K562 (cell line): ENCODE measurements at regions not wholly inside any gene's neighbourhood (a gene's known extent, or its start where the extent isn't known, plus 50 kb on each side); places are given as distances from the start of the nearest gene placed in this dataset.

Source experiments
- ATAC-seq: fragments of 200-7000 bp; cut with Tn5 transposase; 3 replicates; pipeline ENCODE4 v1.9.1; 2020; ENCODE audit warnings: moderate library complexity
- BruUV-seq: library from RNA; stranded (reverse); fragments of 400-500 nt; replicated peaks from 2 replicates; lab custom pipeline; 2021; lab: Mats Ljungman, UMichigan
- CTCF ChIA-PET: fragments of 300-600 bp; formaldehyde crosslinking; extraction: SDS; loops from one replicate; lab custom pipeline; 2021; ENCODE audit warnings: low intra/inter-chr PET ratio; lab: Yijun Ruan, JAX
- POLR2A ChIA-PET: fragments of 300-600, 350-650 bp; sonication (Branson Sonifier 250); formaldehyde crosslinking; extraction: SDS; loops from one replicate; lab custom pipeline; 2021; ENCODE audit warnings: antibody characterized with exemption, inconsistent platforms; lab: Yijun Ruan, JAX
- DNase-seq, 4 experiments: peaks; one replicate each; pipeline versions ENCODE4 v3.0.0 to v3.0.0-alpha.2; 2011 to 2018; ENCODE audit warnings: low spot score in 3 of 4, mixed read lengths in 3 of 4; ENCODE audit errors: extremely low read depth in 1 of 4
- FAIRE-seq: peaks from 2 replicates; lab custom pipeline; 2011; peaks lifted over from hg19 to GRCh38; lab: Jason Lieb, UNC
- H2AFZ ChIP-seq: 2 replicates; pipeline ENCODE4 v1.6.0; 2011; ENCODE audit warnings: low read depth, low read length, control low read depth, inconsistent platforms
- H3K27ac ChIP-seq: fragments of 200-600 bp; 3 replicates; pipeline ENCODE4 v1.8.0; 2011; ENCODE audit warnings: low read depth, mild to moderate bottlenecking, control low read depth, inconsistent platforms, low read length, moderate library complexity, mixed read lengths; ENCODE audit errors: extremely low read depth
- H3K27me3 ChIP-seq, 2 experiments: fragments of 300-600 bp in 1 of 2; 2 replicates in 1 of 2; 3 replicates in 1 of 2; pipeline versions ENCODE4 v1.6.0 to v1.8.0; 2011; ENCODE audit warnings: inconsistent platforms in 2 of 2, low read length in 2 of 2, mild to moderate bottlenecking in 1 of 2, mixed read lengths in 1 of 2, moderate library complexity in 1 of 2; ENCODE audit not compliant: control insufficient read depth in 2 of 2, insufficient read depth in 2 of 2
- H3K36me3 ChIP-seq: fragments of 300-600 bp; 3 replicates; pipeline ENCODE4 v1.8.0; 2011; ENCODE audit warnings: mild to moderate bottlenecking, low read length, inconsistent platforms; ENCODE audit not compliant: control insufficient read depth, insufficient read depth
- H3K4me1 ChIP-seq, 2 experiments: fragments of 200-600 bp in 1 of 2; replicated peaks in 1 of 2; 2 replicates in 1 of 2; 3 replicates in 1 of 2; pipeline versions ENCODE4 v1.5.1 to v1.8.0; 2011; ENCODE audit warnings: inconsistent platforms in 2 of 2, low read length in 2 of 2, mild to moderate bottlenecking in 1 of 2, mixed read lengths in 1 of 2, moderate library complexity in 1 of 2; ENCODE audit not compliant: control insufficient read depth in 2 of 2, insufficient read depth in 2 of 2
- H3K4me2 ChIP-seq: 2 replicates; pipeline ENCODE4 v1.6.1; 2011; ENCODE audit warnings: low read length, control low read depth, inconsistent platforms, mixed read lengths; ENCODE audit not compliant: insufficient read depth
- H3K4me3 ChIP-seq: fragments of 200-600 bp; sonication (generic), shearing (Covaris generic); 2 replicates; pipeline ENCODE4 v1.5.1; 2016; ENCODE audit warnings: control low read depth, inconsistent platforms
- H3K79me2 ChIP-seq: fragments of 200-600 bp; 3 replicates; pipeline ENCODE4 v1.8.0; 2011; ENCODE audit warnings: low read length, inconsistent platforms; ENCODE audit not compliant: control insufficient read depth, insufficient read depth
- H3K9ac ChIP-seq, 2 experiments: 2 replicates each; pipeline versions ENCODE4 v1.6.0 to v1.6.1; 2011; ENCODE audit warnings: low read depth in 2 of 2, low read length in 2 of 2, control low read depth in 1 of 2, inconsistent platforms in 1 of 2, mild to moderate bottlenecking in 1 of 2, mixed read lengths in 1 of 2; ENCODE audit not compliant: insufficient read depth in 1 of 2
- H3K9me1 ChIP-seq: one replicate; pipeline ENCODE4 v1.6.0; 2011; ENCODE audit warnings: inconsistent platforms, mild to moderate bottlenecking, low read length, moderate library complexity; ENCODE audit not compliant: control insufficient read depth, insufficient read depth
- H3K9me3 ChIP-seq: replicated peaks from 2 replicates; pipeline ENCODE4 v1.5.1; 2011; ENCODE audit warnings: low read depth, low read length, inconsistent platforms; ENCODE audit not compliant: control insufficient read depth, insufficient read depth
- H4K20me1 ChIP-seq: replicated peaks from 2 replicates; pipeline ENCODE4 v1.6.1; 2011; ENCODE audit warnings: low read length, inconsistent platforms, mixed read lengths; ENCODE audit not compliant: control insufficient read depth, insufficient read depth
- ADNP ChIP-seq: fragments of 200-800 bp; sonication (Bioruptor generic); IDR thresholded peaks from 2 replicates; pipeline ENCODE4 v1.6.1; 2016; ENCODE audit warnings: missing genetic modification characterization, missing compliant biosample characterization
- BCL6 ChIP-seq: fragments of 250-450 bp; sonication (Bioruptor Pico); IDR thresholded peaks from 2 replicates; pipeline ENCODE4 v1.4.0; 2020
- FOSL1 ChIP-seq: fragments of 200-800 bp; sonication (Bioruptor generic); conservative IDR thresholded peaks from 2 replicates; pipeline ENCODE4 v1.6.1; 2016; ENCODE audit warnings: missing genetic modification characterization, missing compliant biosample characterization
- HBP1 ChIP-seq: fragments of 450-650 bp; formaldehyde crosslinking; IDR thresholded peaks from 2 replicates; pipeline ENCODE4 v1.4.0; 2022; ENCODE audit warnings: missing genetic modification characterization
- HES1 ChIP-seq: fragments of 450-650 bp; IDR thresholded peaks from 2 replicates; pipeline ENCODE4 v1.6.1; 2016; ENCODE audit warnings: low read depth, mild to moderate bottlenecking, moderate library complexity
- HMG20B ChIP-seq: fragments of 250-450 bp; sonication (Bioruptor Pico); IDR thresholded peaks from 2 replicates; pipeline ENCODE4 v1.5.0; 2021; ENCODE audit warnings: mild to moderate bottlenecking
- KDM2B ChIP-seq: fragments of 250-450 bp; sonication (Bioruptor Pico); IDR thresholded peaks from 2 replicates; pipeline ENCODE4 v1.8.0; 2021; ENCODE audit warnings: mild to moderate bottlenecking, moderate library complexity
- KDM5B ChIP-seq: fragments of 200-600 bp; sonication (generic); IDR thresholded peaks from 2 replicates; pipeline ENCODE4 v1.6.1; 2012; ENCODE audit warnings: low read depth, mild to moderate bottlenecking, moderate library complexity, low read length, control low read depth, inconsistent platforms; ENCODE audit not compliant: insufficient replicate concordance
- NCOR1 ChIP-seq: fragments of 450-650 bp; IDR thresholded peaks from 2 replicates; pipeline ENCODE4 v1.6.1; 2016; ENCODE audit warnings: mild to moderate bottlenecking, moderate library complexity
- RBM14 ChIP-seq: fragments of 200-400 bp; formaldehyde crosslinking; IDR thresholded peaks from 2 replicates; pipeline ENCODE4 v1.6.1; 2018; ENCODE audit warnings: low read depth, mild to moderate bottlenecking, low read length, moderate library complexity, borderline replicate concordance; ENCODE audit not compliant: insufficient read depth
- RBM34 ChIP-seq: fragments of 200-400 bp; formaldehyde crosslinking; IDR thresholded peaks from 2 replicates; pipeline ENCODE4 v1.6.1; 2018; ENCODE audit warnings: low read length, borderline replicate concordance; ENCODE audit not compliant: insufficient read depth
- RNF2 ChIP-seq: sonication (generic); IDR thresholded peaks from 2 replicates; pipeline ENCODE4 v1.6.1; 2016
- SMAD2 ChIP-seq: fragments of 150-350 bp; IDR thresholded peaks from 2 replicates; pipeline ENCODE4 v1.6.1; 2014; ENCODE audit warnings: low read depth, mild to moderate bottlenecking, low read length
- SRSF1 ChIP-seq: fragments of 200-400 bp; formaldehyde crosslinking; IDR thresholded peaks from 2 replicates; pipeline ENCODE4 v1.6.1; 2017; ENCODE audit warnings: mild to moderate bottlenecking, low read depth, low read length, moderate library complexity
- TBP ChIP-seq: optimal IDR thresholded peaks from 2 replicates; pipeline ENCODE3; 2011; ENCODE audit warnings: low read depth, low read length, improper control_type of control experiment
- ZNF124 ChIP-seq: sonication (generic); formaldehyde crosslinking; IDR thresholded peaks from 2 replicates; pipeline ENCODE4 v1.8.1; 2022; ENCODE audit warnings: missing genetic modification reagents
- ZNF395 ChIP-seq: fragments of 200-800 bp; sonication (Bioruptor generic); IDR thresholded peaks from 2 replicates; pipeline ENCODE4 v1.6.1; 2017; ENCODE audit warnings: missing genetic modification characterization, missing compliant biosample characterization
- WGBS: fragments of 100-300 bp; shearing (Covaris generic); methylation state at CpG from one replicate; pipeline ENCODE4 v1.1.6; 2016; ENCODE audit warnings: low coverage, mixed read lengths; ENCODE audit not compliant: insufficient coverage; ENCODE audit errors: missing lambda C conversion rate; 5-methylcytosine and 5-hydroxymethylcytosine counted together
- in situ Hi-C: fragments of 300-500 bp; cut with MboI; formaldehyde crosslinking; loops from 4 replicates; pipeline ENCODE4 v1.15.0; 2018; ENCODE audit warnings: inconsistent platforms, mixed read lengths
- intact Hi-C: fragments of 100-400 bp; cut with micrococcal nuclease; formaldehyde crosslinking; loops from 2 replicates; pipeline ENCODE4 v1.14.2; 2022
- TF ChIP-seq, protein P1 (sequence below): sonication (generic); formaldehyde crosslinking; IDR thresholded peaks from 2 replicates; pipeline ENCODE4 v1.8.1; 2023; ENCODE audit warnings: mild to moderate bottlenecking, missing genetic modification reagents, moderate library complexity
- TF ChIP-seq, protein P2 (sequence below): fragments of 450-650 bp; formaldehyde crosslinking; IDR thresholded peaks from 2 replicates; pipeline ENCODE4 v1.4.0; 2022; ENCODE audit warnings: missing genetic modification characterization

DNA sequence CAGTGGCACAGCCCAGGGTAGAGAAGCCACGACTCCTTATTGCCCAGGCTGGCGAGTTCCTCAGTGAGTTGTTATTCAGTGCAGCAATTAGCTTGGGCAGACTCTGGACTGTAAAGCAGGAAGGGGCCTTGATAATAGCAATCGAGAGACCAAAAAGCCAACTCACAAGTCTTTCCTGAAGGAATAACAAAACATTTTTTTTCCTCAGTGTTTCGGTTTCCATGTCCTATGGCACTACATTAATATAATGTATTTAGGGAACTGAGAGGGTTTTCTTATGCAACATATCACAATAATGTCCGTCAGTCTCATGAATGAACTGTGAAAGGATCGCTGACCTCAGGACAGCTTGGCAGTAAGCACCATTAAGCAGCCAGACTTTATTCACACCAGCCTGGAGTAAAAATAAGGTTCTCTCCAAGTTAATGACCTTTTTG, 248.9 kb upstream of the TBL1XR1 start:
- Histone ChIP-seq H4K20me1 (no peaks in the 10 kb centered on the region), H3K36me3 (no peaks in the 10 kb centered on the region), H3K9me1 (no peaks in the 10 kb centered on the region), H3K9ac (no peak overlapping the region), H3K4me3 (no peak overlapping the region), H3K27ac (no peak overlapping the region), H3K9me3 (no peaks in the 10 kb centered on the region), H3K27me3 (no peaks in the 10 kb centered on the region), H3K4me1 (peaks cover 0 to 4% of the 10 kb centered on the region in 2 experiments; a peak in 1 of 5 replicates), H3K79me2 (no peaks in the 10 kb centered on the region), H3K4me2 (no peak overlapping the region), H2AFZ (no peak overlapping the region)
- 44% methylated on average over 6 of the region's 6 CpGs for WGBS
- no peak for FAIRE-seq
- no peak for ATAC-seq
- in situ Hi-C loops = no loop called here
- ChIA-PET POLR2A (no interaction called here), CTCF (no interaction called here)
- intact Hi-C loops = no loop called here
- DNase-seq = no peak
- BruUV-seq = no TSS peak
- TF ChIP-seq RBM14 (no peak), SMAD2 (no peak), ZNF395 (CRISPR knock-in tag) (no peak), SRSF1 (no peak), RBM34 (no peak), RNF2 (no peak), NCOR1 (no peak), FOSL1 (tag) (no peak), ADNP (no peak), HES1 (no peak), TBP (no peak), HBP1 (CRISPR knock-in tag) (no peak), KDM2B (CRISPR knock-in tag) (no peak), HMG20B (no peak), KDM5B (no peak), ZNF124 (CRISPR knock-in tag) (no peak), BCL6 (CRISPR knock-in tag) (no peak)
- TF ChIP-seq, protein P1, sequence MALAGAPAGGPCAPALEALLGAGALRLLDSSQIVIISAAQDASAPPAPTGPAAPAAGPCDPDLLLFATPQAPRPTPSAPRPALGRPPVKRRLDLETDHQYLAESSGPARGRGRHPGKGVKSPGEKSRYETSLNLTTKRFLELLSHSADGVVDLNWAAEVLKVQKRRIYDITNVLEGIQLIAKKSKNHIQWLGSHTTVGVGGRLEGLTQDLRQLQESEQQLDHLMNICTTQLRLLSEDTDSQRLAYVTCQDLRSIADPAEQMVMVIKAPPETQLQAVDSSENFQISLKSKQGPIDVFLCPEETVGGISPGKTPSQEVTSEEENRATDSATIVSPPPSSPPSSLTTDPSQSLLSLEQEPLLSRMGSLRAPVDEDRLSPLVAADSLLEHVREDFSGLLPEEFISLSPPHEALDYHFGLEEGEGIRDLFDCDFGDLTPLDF (CRISPR knock-in tag) = no peak
- TF ChIP-seq, protein P2, sequence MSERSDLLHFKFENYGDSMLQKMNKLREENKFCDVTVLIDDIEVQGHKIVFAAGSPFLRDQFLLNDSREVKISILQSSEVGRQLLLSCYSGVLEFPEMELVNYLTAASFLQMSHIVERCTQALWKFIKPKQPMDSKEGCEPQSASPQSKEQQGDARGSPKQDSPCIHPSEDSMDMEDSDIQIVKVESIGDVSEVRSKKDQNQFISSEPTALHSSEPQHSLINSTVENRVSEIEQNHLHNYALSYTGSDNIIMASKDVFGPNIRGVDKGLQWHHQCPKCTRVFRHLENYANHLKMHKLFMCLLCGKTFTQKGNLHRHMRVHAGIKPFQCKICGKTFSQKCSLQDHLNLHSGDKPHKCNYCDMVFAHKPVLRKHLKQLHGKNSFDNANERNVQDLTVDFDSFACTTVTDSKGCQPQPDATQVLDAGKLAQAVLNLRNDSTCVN (CRISPR knock-in tag) = no peak
